Gastrocnemius medialis (tissue), 4 donors: ENCODE measurements at regions not wholly inside any gene's neighbourhood (a gene's known extent, or its start where the extent isn't known, plus 50 kb on each side); places are given as distances from the start of the nearest gene placed in this dataset.

Source experiments
- CTCF ChIP-seq, 5 experiments: fragments of 450-650 bp in 3 of 5; fragments of 200-600 bp in 2 of 5; sonication (generic) in 2 of 5; IDR thresholded peaks in 4 of 5; conservative IDR thresholded peaks in 1 of 5; 1 replicate in 4 of 5; 2 replicates in 1 of 5; pipeline ENCODE4 v1.5.1; 2016 to 2019; ENCODE audit warnings: antibody characterized with exemption in 5 of 5, mild to moderate bottlenecking in 3 of 5, moderate library complexity in 3 of 5
- POLR2A ChIP-seq, 2 donors: fragments of 450-650 bp; IDR thresholded peaks; one replicate each; pipeline ENCODE4 v1.6.1; 2017; ENCODE audit warnings: antibody characterized with exemption in 2 of 2, mild to moderate bottlenecking in 2 of 2, moderate library complexity in 2 of 2

GRCh38 chr4:104649631-104650030, 154.9 kb upstream of the CXXC4 start:
- TF ChIP-seq CTCF (IDR thresholded peaks at IDR 0.05 in 4 of 5, conservative IDR thresholded peaks at IDR 0.05 in 1 of 5) (no peak), POLR2A (IDR thresholded peaks at IDR 0.05) (no peak)
